Osteocyte (in vitro differentiated cells): ENCODE measurements at regions not wholly inside any gene's neighbourhood (a gene's known extent, or its start where the extent isn't known, plus 50 kb on each side); places are given as distances from the start of the nearest gene placed in this dataset.
"Not testable (repeated sequence)": the region's sequence is repeated elsewhere in the genome, so short reads cannot be mapped to it uniquely, and the experiment has no call there.

Source experiments
- DNase-seq: peaks from one replicate; pipeline ENCODE4 v3.0.0; 2021; ENCODE audit warnings: mixed read lengths; ENCODE audit not compliant: unreplicated experiment; ENCODE audit errors: extremely low spot score
- H3K27ac Mint-ChIP-seq: one replicate; pipeline ENCODE4 v1.8.0; 2021; ENCODE audit warnings: mild to moderate bottlenecking, mixed read lengths; ENCODE audit not compliant: unreplicated experiment
- H3K27me3 Mint-ChIP-seq: one replicate; pipeline ENCODE4 v1.8.0; 2021; ENCODE audit warnings: mixed read lengths; ENCODE audit not compliant: unreplicated experiment
- H3K36me3 Mint-ChIP-seq: one replicate; pipeline ENCODE4 v1.8.0; 2021; ENCODE audit warnings: mixed read lengths; ENCODE audit not compliant: unreplicated experiment
- H3K4me1 Mint-ChIP-seq: one replicate; pipeline ENCODE4 v1.8.0; 2021; ENCODE audit warnings: mixed read lengths; ENCODE audit not compliant: unreplicated experiment
- H3K4me3 Mint-ChIP-seq: one replicate; pipeline ENCODE4 v1.8.0; 2021; ENCODE audit warnings: mild to moderate bottlenecking, moderate library complexity, mixed read lengths; ENCODE audit not compliant: unreplicated experiment
- H3K9me3 Mint-ChIP-seq: one replicate; pipeline ENCODE4 v1.8.0; 2021; ENCODE audit warnings: mixed read lengths; ENCODE audit not compliant: unreplicated experiment
- TF ChIP-seq, protein P1 (sequence below): fragments of 200-600 bp; sonication (generic); IDR thresholded peaks from 2 replicates; pipeline ENCODE4 v1.5.0; 2021; ENCODE audit warnings: antibody characterized with exemption, mild to moderate bottlenecking, moderate library complexity

DNA sequence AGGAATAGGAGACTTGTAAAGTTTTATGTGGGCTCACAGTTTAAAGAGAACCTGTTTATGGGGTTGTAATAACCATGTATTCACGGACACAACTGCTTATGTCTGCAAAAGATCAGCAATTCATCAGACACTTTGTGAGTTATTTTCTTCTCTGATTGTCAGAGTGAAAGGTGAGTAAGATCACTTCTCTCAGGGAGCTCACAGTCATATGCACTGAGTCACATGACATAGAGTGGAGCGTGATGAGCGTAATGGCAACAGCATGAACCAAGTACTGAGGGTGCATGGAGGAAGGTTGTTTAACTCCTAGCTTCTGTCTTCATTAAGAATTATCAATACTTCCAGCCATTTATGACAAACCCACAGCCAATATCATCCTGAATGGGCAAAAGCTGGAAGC, 128.8 kb downstream of the OR4M2 start:
- not testable (repeated sequence) for H3K27ac Mint-ChIP-seq, H3K36me3 Mint-ChIP-seq, DNase-seq, H3K4me3 Mint-ChIP-seq, H3K4me1 Mint-ChIP-seq, H3K27me3 Mint-ChIP-seq, H3K9me3 Mint-ChIP-seq

DNA sequence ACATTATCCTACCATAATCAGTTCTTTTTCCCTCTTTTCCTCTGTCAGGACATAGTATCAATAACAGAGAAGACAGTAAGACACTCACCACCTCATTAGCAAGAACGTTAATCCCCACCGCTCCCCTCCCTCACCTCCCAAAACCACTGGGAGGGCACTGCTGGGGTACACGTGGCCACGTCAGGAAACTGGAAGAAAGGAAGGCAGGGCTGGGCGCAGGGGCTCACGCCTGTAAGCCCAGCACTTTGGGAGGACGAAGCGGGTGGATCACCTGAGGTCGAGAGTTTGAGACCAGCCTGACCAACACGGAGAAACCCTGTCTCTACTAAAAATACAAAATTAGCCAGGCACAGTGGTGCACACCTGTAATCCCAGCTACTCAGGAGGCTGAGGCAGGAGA, 142.3 kb downstream of the OR4M2 start:
- H3K36me3 Mint-ChIP-seq, H3K27ac Mint-ChIP-seq, H3K4me1 Mint-ChIP-seq, H3K4me3 Mint-ChIP-seq, H3K27me3 Mint-ChIP-seq: not testable (repeated sequence)
- peak; percentile 83 for DNase-seq
- peaks cover 28% of the 10 kb centered on the region for H3K9me3 Mint-ChIP-seq

DNA sequence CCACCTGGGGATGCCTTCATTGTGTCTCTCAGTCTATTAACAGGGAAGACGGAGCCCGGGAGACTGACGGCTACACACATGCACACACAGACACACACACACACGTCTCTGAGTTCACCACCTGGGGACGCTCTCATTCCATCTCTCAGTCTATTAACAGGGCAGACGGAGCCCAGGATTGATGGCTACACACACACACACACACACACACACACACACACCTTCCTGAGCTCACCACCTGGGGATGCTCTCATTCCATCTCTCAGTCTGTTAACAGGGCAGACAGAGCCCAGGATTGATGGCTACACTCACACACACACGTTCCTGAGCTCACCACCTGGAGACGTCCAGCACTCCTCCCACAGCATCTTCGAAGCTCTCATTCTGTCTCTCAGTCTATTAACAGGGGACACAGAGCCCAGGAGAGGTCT, 143.9 kb downstream of the OR4M2 start:
- Mint-ChIP-seq H3K4me3 (no peak overlapping the region), H3K27ac (no peak overlapping the region), H3K4me1 (no peaks in the 10 kb centered on the region), H3K9me3 (peaks cover 43% of the 10 kb centered on the region), H3K36me3 (no peaks in the 10 kb centered on the region), H3K27me3 (no peaks in the 10 kb centered on the region)
- peak; percentile 81 for DNase-seq
- TF ChIP-seq, protein P1, sequence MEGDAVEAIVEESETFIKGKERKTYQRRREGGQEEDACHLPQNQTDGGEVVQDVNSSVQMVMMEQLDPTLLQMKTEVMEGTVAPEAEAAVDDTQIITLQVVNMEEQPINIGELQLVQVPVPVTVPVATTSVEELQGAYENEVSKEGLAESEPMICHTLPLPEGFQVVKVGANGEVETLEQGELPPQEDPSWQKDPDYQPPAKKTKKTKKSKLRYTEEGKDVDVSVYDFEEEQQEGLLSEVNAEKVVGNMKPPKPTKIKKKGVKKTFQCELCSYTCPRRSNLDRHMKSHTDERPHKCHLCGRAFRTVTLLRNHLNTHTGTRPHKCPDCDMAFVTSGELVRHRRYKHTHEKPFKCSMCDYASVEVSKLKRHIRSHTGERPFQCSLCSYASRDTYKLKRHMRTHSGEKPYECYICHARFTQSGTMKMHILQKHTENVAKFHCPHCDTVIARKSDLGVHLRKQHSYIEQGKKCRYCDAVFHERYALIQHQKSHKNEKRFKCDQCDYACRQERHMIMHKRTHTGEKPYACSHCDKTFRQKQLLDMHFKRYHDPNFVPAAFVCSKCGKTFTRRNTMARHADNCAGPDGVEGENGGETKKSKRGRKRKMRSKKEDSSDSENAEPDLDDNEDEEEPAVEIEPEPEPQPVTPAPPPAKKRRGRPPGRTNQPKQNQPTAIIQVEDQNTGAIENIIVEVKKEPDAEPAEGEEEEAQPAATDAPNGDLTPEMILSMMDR = no peak

DNA sequence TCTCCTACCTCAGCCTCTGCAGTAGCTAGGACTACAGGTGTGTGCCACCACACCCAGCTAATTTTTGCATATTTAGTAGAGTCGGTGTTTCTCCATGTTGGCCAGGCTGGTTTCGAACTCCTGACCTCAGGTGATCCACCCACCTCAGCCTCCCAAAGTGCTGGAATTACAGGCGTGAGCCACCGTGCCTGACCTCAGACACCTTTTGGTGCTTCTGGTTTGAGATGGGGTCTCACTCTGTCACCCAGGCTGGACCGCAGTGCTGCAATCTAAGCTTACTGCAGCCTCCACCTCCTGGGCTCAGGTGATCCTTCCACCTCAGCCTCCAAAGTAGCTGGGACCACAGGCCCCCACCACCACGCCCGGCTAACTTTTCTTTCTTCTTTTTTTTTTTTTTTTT, 144.6 kb downstream of the OR4M2 start:
- H3K4me1 Mint-ChIP-seq, H3K27ac Mint-ChIP-seq, H3K4me3 Mint-ChIP-seq, H3K27me3 Mint-ChIP-seq, H3K36me3 Mint-ChIP-seq: not testable (repeated sequence)
- peaks cover 48% of the 10 kb centered on the region for H3K9me3 Mint-ChIP-seq
- peak; percentile 83 for DNase-seq

DNA sequence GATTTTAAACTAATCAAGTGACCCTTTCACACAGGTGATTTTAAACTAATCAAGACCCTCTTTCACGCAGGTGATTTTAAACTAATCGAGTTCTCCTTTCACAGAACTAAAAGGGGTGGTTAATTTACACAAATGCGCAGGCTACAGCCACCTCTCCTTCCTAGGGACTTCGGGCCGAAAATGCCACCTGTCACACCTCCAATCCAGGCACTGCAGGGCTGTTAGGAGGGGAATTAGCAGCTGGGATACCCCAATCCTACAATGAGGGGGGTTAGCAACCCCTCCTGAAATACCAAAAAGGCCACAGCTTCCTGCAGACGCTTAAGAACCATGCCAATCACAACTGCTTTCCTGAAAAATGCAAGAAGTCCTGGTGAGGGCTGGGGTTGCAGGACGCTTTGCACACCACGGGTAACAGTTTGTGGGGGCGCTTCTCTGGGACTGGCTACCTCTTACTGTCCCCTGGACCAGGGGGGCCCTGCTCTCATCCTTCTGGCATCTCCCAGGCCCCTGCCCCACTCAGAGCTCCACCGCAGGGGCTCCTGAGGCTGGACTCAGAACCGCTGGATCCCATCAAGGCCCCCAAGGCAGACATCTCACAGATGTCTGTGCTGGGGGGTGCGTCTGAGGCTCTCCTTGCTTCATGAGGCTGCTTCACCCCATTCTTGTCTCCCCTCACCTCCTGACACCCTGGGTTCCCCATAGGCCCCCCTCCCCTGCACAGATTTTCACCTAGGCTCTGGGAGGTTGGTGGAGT, 145.9 kb downstream of the OR4M2 start:
- Mint-ChIP-seq H3K4me3 (no peak overlapping the region), H3K27ac (no peak overlapping the region), H3K4me1 (no peaks in the 10 kb centered on the region), H3K9me3 (peaks cover 52% of the 10 kb centered on the region), H3K27me3 (no peaks in the 10 kb centered on the region), H3K36me3 (no peaks in the 10 kb centered on the region)
- peak; percentile 84 for DNase-seq
- TF ChIP-seq, protein P1 = no peak

DNA sequence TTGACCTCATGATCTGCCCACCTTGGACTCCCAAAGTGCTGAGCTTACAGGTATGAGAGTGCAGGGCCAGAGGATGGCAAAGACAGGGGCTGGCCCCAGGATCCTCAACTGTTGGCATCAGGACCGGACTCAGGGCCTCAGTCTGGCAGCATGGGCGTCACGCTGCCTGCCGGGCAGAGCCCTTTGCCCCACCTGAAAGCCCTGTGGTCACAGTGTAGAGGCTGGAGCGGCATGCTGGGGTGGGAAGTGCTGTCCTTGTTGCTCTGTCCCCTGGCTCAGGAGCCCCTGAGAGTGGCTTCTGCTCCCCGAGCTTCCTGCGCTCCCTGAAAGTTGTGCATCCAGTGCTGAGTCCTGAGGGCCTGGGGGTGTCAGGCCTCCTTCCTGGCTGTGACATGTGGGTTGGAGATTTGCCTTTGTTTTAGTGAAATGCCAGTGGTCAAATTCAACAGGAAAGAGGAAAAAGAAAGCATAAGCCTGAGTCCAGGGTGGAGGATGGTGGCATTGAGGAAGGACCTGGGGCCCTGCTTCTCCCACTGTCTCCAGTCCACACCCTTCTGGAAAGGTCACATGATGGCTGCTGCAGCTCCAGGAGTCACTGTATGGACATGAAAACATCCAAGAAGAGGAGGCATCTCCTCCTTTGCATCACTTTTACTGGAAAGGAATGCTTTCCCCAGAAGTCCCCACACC, 147.2 kb downstream of the OR4M2 start:
- TF ChIP-seq, protein P1 = no peak
- Mint-ChIP-seq H3K27ac (no peak overlapping the region), H3K27me3 (no peaks in the 10 kb centered on the region), H3K9me3 (peaks cover 56% of the 10 kb centered on the region), H3K36me3 (no peaks in the 10 kb centered on the region), H3K4me1 (no peaks in the 10 kb centered on the region), H3K4me3 (no peak overlapping the region)
- DNase-seq = peak; percentile 84
